ENCODE measurements at regions not wholly inside any gene's neighbourhood (a gene's known extent, or its start where the extent isn't known, plus 50 kb on each side); places are given as distances from the start of the nearest gene placed in this dataset.

DNA sequence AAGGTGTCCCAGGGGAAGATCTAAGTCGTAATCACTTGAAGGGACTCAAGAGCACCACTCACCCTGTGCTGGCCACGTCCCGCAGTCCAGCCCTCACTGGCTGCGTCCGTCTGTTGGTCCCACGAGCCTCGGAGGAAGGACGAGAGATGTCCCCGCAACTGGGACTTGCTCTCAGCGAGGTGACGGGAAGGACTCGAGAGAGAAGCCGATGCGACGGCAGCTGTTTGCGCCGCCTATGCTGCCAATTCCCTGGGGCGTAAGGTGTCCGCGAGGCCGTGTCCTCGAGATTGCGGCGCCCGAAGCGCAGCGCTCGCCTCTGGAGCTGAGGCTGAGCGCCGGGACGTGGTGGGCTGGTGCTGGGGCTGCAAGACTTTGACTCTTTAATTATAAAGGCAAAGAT, 100.6 kb upstream of the SEMA3E start:
- ChIA-PET CTCF (no interaction called here), POLR2A (no interaction called here)
- no peaks in the 10 kb centered on the region for H3K36me3 ChIP-seq (ENCODE audit: control insufficient read depth in 2 of 2, insufficient read depth in 1 of 2, low read length in 2 of 2)
- no peak overlapping the region for H3K4me3 ChIP-seq (ENCODE audit: low read depth, low read length)
- no peaks in the 10 kb centered on the region for H3K4me1 ChIP-seq (ENCODE audit: control insufficient read depth, insufficient read depth, low read length)
- no peak overlapping the region for H3K27ac ChIP-seq (ENCODE audit: extremely low read depth, low read depth, low read length)
- no peaks in the 10 kb centered on the region for H3K9me3 ChIP-seq (ENCODE audit: control insufficient read depth, insufficient read depth, low read depth, low read length)
- TF ChIP-seq ZNF26 (tag by site-specific recombination; IDR thresholded peaks at IDR 0.05) (no peak), KLF8 (tag by site-specific recombination; IDR thresholded peaks at IDR 0.05) (no peak), ZNF214 (tag by site-specific recombination; IDR thresholded peaks at IDR 0.05; ENCODE audit: borderline replicate concordance) (no peak), ZNF169 (tag by site-specific recombination; IDR thresholded peaks at IDR 0.05) (no peak), ZFP3 (tag by site-specific recombination; IDR thresholded peaks at IDR 0.05; ENCODE audit: low read depth) (no peak), PRDM4 (tag by site-specific recombination; IDR thresholded peaks at IDR 0.05) (no peak), ZNF132 (tag by site-specific recombination; IDR thresholded peaks at IDR 0.05; ENCODE audit: borderline replicate concordance) (no peak), ZBTB10 (tag by site-specific recombination; IDR thresholded peaks at IDR 0.05) (no peak), ZNF24 (tag by site-specific recombination; IDR thresholded peaks at IDR 0.05) (no peak), REPIN1 (tag by site-specific recombination; IDR thresholded peaks at IDR 0.05; ENCODE audit: low read depth) (no peak), ZNF248 (tag by site-specific recombination; IDR thresholded peaks at IDR 0.05) (no peak), ZNF423 (tag by site-specific recombination; IDR thresholded peaks at IDR 0.05) (no peak), BCL11A (tag by site-specific recombination; IDR thresholded peaks at IDR 0.05; ENCODE audit: low read depth) (no peak), ZNF747 (tag by site-specific recombination; IDR thresholded peaks at IDR 0.05) (no peak)
- TF ChIP-seq, protein P1, sequence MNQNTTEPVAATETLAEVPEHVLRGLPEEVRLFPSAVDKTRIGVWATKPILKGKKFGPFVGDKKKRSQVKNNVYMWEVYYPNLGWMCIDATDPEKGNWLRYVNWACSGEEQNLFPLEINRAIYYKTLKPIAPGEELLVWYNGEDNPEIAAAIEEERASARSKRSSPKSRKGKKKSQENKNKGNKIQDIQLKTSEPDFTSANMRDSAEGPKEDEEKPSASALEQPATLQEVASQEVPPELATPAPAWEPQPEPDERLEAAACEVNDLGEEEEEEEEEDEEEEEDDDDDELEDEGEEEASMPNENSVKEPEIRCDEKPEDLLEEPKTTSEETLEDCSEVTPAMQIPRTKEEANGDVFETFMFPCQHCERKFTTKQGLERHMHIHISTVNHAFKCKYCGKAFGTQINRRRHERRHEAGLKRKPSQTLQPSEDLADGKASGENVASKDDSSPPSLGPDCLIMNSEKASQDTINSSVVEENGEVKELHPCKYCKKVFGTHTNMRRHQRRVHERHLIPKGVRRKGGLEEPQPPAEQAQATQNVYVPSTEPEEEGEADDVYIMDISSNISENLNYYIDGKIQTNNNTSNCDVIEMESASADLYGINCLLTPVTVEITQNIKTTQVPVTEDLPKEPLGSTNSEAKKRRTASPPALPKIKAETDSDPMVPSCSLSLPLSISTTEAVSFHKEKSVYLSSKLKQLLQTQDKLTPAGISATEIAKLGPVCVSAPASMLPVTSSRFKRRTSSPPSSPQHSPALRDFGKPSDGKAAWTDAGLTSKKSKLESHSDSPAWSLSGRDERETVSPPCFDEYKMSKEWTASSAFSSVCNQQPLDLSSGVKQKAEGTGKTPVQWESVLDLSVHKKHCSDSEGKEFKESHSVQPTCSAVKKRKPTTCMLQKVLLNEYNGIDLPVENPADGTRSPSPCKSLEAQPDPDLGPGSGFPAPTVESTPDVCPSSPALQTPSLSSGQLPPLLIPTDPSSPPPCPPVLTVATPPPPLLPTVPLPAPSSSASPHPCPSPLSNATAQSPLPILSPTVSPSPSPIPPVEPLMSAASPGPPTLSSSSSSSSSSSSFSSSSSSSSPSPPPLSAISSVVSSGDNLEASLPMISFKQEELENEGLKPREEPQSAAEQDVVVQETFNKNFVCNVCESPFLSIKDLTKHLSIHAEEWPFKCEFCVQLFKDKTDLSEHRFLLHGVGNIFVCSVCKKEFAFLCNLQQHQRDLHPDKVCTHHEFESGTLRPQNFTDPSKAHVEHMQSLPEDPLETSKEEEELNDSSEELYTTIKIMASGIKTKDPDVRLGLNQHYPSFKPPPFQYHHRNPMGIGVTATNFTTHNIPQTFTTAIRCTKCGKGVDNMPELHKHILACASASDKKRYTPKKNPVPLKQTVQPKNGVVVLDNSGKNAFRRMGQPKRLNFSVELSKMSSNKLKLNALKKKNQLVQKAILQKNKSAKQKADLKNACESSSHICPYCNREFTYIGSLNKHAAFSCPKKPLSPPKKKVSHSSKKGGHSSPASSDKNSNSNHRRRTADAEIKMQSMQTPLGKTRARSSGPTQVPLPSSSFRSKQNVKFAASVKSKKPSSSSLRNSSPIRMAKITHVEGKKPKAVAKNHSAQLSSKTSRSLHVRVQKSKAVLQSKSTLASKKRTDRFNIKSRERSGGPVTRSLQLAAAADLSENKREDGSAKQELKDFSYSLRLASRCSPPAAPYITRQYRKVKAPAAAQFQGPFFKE (tag by site-specific recombination; IDR thresholded peaks at IDR 0.05; ENCODE audit: borderline replicate concordance), result no peak
- TF ChIP-seq, protein P2, sequence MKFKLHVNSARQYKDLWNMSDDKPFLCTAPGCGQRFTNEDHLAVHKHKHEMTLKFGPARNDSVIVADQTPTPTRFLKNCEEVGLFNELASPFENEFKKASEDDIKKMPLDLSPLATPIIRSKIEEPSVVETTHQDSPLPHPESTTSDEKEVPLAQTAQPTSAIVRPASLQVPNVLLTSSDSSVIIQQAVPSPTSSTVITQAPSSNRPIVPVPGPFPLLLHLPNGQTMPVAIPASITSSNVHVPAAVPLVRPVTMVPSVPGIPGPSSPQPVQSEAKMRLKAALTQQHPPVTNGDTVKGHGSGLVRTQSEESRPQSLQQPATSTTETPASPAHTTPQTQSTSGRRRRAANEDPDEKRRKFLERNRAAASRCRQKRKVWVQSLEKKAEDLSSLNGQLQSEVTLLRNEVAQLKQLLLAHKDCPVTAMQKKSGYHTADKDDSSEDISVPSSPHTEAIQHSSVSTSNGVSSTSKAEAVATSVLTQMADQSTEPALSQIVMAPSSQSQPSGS (tag by site-specific recombination; IDR thresholded peaks at IDR 0.05; ENCODE audit: low read depth), result no peak
- TF ChIP-seq, protein P3, sequence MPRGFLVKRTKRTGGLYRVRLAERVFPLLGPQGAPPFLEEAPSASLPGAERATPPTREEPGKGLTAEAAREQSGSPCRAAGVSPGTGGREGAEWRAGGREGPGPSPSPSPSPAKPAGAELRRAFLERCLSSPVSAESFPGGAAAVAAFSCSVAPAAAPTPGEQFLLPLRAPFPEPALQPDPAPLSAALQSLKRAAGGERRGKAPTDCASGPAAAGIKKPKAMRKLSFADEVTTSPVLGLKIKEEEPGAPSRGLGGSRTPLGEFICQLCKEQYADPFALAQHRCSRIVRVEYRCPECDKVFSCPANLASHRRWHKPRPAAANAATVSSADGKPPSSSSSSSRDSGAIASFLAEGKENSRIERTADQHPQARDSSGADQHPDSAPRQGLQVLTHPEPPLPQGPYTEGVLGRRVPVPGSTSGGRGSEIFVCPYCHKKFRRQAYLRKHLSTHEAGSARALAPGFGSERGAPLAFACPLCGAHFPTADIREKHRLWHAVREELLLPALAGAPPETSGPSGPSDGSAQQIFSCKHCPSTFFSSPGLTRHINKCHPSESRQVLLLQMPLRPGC (tag by site-specific recombination; IDR thresholded peaks at IDR 0.05), result no peak
- TF ChIP-seq, protein P4, sequence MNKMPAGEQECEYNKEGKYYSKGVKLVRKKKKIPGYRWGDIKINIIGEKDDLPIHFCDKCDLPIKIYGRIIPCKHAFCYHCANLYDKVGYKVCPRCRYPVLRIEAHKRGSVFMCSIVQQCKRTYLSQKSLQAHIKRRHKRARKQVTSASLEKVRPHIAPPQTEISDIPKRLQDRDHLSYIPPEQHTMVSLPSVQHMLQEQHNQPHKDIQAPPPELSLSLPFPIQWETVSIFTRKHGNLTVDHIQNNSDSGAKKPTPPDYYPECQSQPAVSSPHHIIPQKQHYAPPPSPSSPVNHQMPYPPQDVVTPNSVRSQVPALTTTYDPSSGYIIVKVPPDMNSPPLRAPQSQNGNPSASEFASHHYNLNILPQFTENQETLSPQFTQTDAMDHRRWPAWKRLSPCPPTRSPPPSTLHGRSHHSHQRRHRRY (tag by site-specific recombination; IDR thresholded peaks at IDR 0.05), result no peak
- TF ChIP-seq, protein P5, sequence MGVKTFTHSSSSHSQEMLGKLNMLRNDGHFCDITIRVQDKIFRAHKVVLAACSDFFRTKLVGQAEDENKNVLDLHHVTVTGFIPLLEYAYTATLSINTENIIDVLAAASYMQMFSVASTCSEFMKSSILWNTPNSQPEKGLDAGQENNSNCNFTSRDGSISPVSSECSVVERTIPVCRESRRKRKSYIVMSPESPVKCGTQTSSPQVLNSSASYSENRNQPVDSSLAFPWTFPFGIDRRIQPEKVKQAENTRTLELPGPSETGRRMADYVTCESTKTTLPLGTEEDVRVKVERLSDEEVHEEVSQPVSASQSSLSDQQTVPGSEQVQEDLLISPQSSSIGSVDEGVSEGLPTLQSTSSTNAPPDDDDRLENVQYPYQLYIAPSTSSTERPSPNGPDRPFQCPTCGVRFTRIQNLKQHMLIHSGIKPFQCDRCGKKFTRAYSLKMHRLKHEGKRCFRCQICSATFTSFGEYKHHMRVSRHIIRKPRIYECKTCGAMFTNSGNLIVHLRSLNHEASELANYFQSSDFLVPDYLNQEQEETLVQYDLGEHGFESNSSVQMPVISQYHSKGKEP (tag by site-specific recombination; IDR thresholded peaks at IDR 0.05), result no peak

Measured in HEK293 (cell line).